MCF 10A (cell line): ENCODE measurements at regions not wholly inside any gene's neighbourhood (a gene's known extent, or its start where the extent isn't known, plus 50 kb on each side); places are given as distances from the start of the nearest gene placed in this dataset.

ENCODE experiments used
- BruUV-seq: library from RNA; stranded (reverse); fragments of 400-500 nt; replicated peaks from 2 replicates; lab custom pipeline; 2021; lab: Mats Ljungman, UMichigan
- CTCF ChIA-PET: fragments of 300-600 bp; sonication (Branson Sonifier 250); formaldehyde crosslinking; extraction: SDS; loops from one replicate; lab custom pipeline; 2021; ENCODE audit warnings: antibody characterized with exemption, inconsistent platforms; lab: Yijun Ruan, JAX
- POLR2A ChIA-PET: fragments of 300-600, 350-650 bp; sonication (Branson Sonifier 250); formaldehyde crosslinking; extraction: SDS; loops from one replicate; lab custom pipeline; 2020; ENCODE audit warnings: antibody characterized with exemption, inconsistent platforms; lab: Yijun Ruan, JAX
- DNase-seq: peaks from one replicate; pipeline ENCODE4 v3.0.0-alpha.2; 2018; ENCODE audit not compliant: unreplicated experiment
- H3K27ac Mint-ChIP-seq: one replicate; pipeline ENCODE4 v1.8.0; 2022; ENCODE audit warnings: mild to moderate bottlenecking, low read depth, mixed read lengths; ENCODE audit not compliant: unreplicated experiment
- H3K27me3 Mint-ChIP-seq: one replicate; pipeline ENCODE4 v1.8.0; 2022; ENCODE audit warnings: mixed read lengths; ENCODE audit not compliant: insufficient read depth, unreplicated experiment
- H3K36me3 Mint-ChIP-seq: one replicate; pipeline ENCODE4 v1.8.0; 2022; ENCODE audit warnings: mild to moderate bottlenecking, moderate library complexity, mixed read lengths; ENCODE audit not compliant: insufficient read depth, unreplicated experiment
- H3K4me1 Mint-ChIP-seq: one replicate; pipeline ENCODE4 v1.8.0; 2022; ENCODE audit warnings: mixed read lengths; ENCODE audit not compliant: insufficient read depth, unreplicated experiment
- H3K4me3 Mint-ChIP-seq: one replicate; pipeline ENCODE4 v1.8.0; 2022; ENCODE audit warnings: mild to moderate bottlenecking, moderate library complexity, mixed read lengths; ENCODE audit not compliant: unreplicated experiment
- H3K9me3 Mint-ChIP-seq: one replicate; pipeline ENCODE4 v1.8.0; 2022; ENCODE audit warnings: mixed read lengths; ENCODE audit not compliant: unreplicated experiment
- CTCF ChIP-seq: fragments of 200-600 bp; IDR thresholded peaks from one replicate; pipeline ENCODE4 v1.8.0; 2022; ENCODE audit warnings: antibody characterized with exemption, mild to moderate bottlenecking; ENCODE audit not compliant: unreplicated experiment
- intact Hi-C: fragments of 100-400 bp; cut with micrococcal nuclease; formaldehyde crosslinking; loops from 2 replicates; pipeline ENCODE4 v1.14.1; 2022

GRCh38 chr12:41706376-41706775, 438.3 kb downstream of the GXYLT1 start:
- Mint-ChIP-seq H3K27ac (no peak overlapping the region), H3K27me3 (peaks cover 48% of the 10 kb centered on the region), H3K4me1 (no peaks in the 10 kb centered on the region), H3K4me3 (no peak overlapping the region), H3K9me3 (no peaks in the 10 kb centered on the region), H3K36me3 (no peaks in the 10 kb centered on the region)
- CTCF ChIA-PET, result no interaction called here
- BruUV-seq, result no TSS peak
- no peak for TF ChIP-seq CTCF
- DNase-seq, result no peak
- intact Hi-C loops, result no loop called here
- POLR2A ChIA-PET, result no interaction called here

- H3K36me3 Mint-ChIP-seq, result no peaks in the 10 kb centered on the region
- no peaks in the 10 kb centered on the region for H3K4me1 Mint-ChIP-seq
- POLR2A ChIA-PET, result no interaction called here
- no peak for TF ChIP-seq CTCF
- no peak overlapping the region for H3K4me3 Mint-ChIP-seq
- CTCF ChIA-PET, result interaction anchor here (0.6 to 0.7 kb wide), 2 partner anchors 638 to 673 kb away, joined by 3 read pairs; no protein-coding TSS in a partner anchor
- peaks cover 36% of the 10 kb centered on the region for H3K27me3 Mint-ChIP-seq
- DNase-seq, result no peak
- H3K27ac Mint-ChIP-seq, result no peak overlapping the region
- intact Hi-C loops, result no loop called here
- BruUV-seq, result no TSS peak
- no peaks in the 10 kb centered on the region for H3K9me3 Mint-ChIP-seq
These were observed 442.6 kb downstream of the GXYLT1 start for GRCh38 chr12:41701943-41702601.

DNA sequence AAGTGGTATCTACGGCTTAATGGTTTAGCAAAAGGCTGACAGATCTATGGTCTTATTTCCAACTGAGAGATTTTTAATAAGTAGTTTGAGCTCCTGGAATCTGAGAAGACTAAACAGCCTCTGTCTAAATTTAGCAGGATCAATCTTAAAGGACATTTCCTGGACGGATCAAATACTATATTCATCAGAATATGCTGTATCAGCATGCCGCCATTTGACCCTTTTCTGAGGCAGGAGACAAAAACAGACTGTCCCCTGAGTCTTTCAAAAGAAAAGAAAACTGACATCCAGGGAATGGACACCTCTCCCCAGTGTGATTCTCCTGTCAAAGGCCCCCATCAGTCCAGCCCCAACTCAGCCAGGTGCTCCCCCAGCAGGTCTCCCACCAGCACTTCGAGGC, 443.7 kb downstream of the GXYLT1 start:
- Mint-ChIP-seq H3K27me3 (peaks cover 36% of the 10 kb centered on the region), H3K4me1 (no peaks in the 10 kb centered on the region), H3K36me3 (no peaks in the 10 kb centered on the region), H3K4me3 (no peak overlapping the region), H3K9me3 (no peaks in the 10 kb centered on the region), H3K27ac (no peak overlapping the region)
- POLR2A ChIA-PET, result no interaction called here
- BruUV-seq, result no TSS peak
- no peak for DNase-seq
- intact Hi-C loops, result no loop called here
- CTCF ChIA-PET, result no interaction called here
- TF ChIP-seq CTCF, result no peak

DNA sequence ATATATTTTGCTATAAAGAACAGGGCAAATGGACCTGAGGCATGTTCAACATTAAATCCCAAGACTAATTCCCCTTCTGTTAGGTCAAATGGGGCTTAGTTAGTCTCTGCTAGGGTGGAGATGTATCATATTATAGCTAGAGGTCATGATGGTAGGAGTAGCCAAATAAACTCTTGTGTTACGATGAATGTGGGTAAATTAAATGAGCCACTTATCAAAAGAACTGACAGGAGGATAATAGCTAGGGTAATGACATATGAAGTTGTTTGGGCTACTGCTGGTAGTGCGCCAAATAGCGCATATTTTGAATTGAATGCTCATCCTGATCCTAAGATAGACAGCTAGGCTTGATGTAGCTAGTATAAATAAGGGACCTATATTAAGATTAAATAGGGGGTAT, 445.0 kb downstream of the GXYLT1 start:
- BruUV-seq, result no TSS peak
- Mint-ChIP-seq H3K9me3 (no peaks in the 10 kb centered on the region), H3K4me1 (no peaks in the 10 kb centered on the region), H3K36me3 (no peaks in the 10 kb centered on the region), H3K27me3 (peaks cover 36% of the 10 kb centered on the region), H3K27ac (no peak overlapping the region), H3K4me3 (no peak overlapping the region)
- intact Hi-C loops, result no loop called here
- ChIA-PET CTCF (interaction anchor here (0.5 to 0.9 kb wide), 4 partner anchors 33 to 806 kb away, joined by 3 to 5 read pairs (median 4); no protein-coding TSS in a partner anchor), POLR2A (no interaction called here)
- DNase-seq, result no peak
- no peak for TF ChIP-seq CTCF
